ENCODE measurements at regions not wholly inside any gene's neighbourhood (a gene's known extent, or its start where the extent isn't known, plus 50 kb on each side); places are given as distances from the start of the nearest gene placed in this dataset.
"Not testable (repeated sequence)": the region's sequence is repeated elsewhere in the genome, so short reads cannot be mapped to it uniquely, and the experiment has no call there.

DNA sequence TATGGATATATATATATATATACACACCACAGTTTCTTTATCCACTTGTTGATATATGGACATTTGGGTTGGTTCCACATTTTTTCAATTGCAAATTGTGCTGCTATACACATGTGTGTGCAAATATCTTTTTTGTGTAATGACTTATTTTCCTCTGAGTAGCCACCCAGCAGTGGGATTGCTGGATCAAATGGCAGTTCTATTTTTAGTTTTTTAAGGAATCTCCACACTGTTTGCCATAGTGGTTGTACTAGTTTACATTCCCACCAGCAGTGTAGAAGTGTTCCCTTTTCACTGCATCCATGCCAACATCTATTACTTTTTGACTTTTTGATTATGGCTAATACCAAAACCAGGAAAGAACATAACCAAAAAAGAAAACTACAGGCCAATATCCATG lies 676.2 kb upstream of the LMO3 start:
- TF ChIP-seq, protein P1, sequence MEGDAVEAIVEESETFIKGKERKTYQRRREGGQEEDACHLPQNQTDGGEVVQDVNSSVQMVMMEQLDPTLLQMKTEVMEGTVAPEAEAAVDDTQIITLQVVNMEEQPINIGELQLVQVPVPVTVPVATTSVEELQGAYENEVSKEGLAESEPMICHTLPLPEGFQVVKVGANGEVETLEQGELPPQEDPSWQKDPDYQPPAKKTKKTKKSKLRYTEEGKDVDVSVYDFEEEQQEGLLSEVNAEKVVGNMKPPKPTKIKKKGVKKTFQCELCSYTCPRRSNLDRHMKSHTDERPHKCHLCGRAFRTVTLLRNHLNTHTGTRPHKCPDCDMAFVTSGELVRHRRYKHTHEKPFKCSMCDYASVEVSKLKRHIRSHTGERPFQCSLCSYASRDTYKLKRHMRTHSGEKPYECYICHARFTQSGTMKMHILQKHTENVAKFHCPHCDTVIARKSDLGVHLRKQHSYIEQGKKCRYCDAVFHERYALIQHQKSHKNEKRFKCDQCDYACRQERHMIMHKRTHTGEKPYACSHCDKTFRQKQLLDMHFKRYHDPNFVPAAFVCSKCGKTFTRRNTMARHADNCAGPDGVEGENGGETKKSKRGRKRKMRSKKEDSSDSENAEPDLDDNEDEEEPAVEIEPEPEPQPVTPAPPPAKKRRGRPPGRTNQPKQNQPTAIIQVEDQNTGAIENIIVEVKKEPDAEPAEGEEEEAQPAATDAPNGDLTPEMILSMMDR (IDR thresholded peaks at IDR 0.05) = not testable (repeated sequence)
- TF ChIP-seq EP300 (IDR thresholded peaks at IDR 0.05); POLR2A (IDR thresholded peaks at IDR 0.05; ENCODE audit: low read length); ZFP36 (IDR thresholded peaks at IDR 0.05; ENCODE audit: borderline replicate concordance, partially characterized antibody); MAZ (IDR thresholded peaks at IDR 0.05; ENCODE audit: borderline replicate concordance, low read depth, low read length); RCOR1 (IDR thresholded peaks at IDR 0.05; ENCODE audit: low read depth, low read length): not testable (repeated sequence)
- TF ChIP-seq, protein P2, sequence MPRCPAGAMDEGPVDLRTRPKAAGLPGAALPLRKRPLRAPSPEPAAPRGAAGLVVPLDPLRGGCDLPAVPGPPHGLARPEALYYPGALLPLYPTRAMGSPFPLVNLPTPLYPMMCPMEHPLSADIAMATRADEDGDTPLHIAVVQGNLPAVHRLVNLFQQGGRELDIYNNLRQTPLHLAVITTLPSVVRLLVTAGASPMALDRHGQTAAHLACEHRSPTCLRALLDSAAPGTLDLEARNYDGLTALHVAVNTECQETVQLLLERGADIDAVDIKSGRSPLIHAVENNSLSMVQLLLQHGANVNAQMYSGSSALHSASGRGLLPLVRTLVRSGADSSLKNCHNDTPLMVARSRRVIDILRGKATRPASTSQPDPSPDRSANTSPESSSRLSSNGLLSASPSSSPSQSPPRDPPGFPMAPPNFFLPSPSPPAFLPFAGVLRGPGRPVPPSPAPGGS (IDR thresholded peaks at IDR 0.05) = not testable (repeated sequence)
- TF ChIP-seq, protein P3, sequence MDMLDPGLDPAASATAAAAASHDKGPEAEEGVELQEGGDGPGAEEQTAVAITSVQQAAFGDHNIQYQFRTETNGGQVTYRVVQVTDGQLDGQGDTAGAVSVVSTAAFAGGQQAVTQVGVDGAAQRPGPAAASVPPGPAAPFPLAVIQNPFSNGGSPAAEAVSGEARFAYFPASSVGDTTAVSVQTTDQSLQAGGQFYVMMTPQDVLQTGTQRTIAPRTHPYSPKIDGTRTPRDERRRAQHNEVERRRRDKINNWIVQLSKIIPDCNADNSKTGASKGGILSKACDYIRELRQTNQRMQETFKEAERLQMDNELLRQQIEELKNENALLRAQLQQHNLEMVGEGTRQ (IDR thresholded peaks at IDR 0.05) = not testable (repeated sequence)
